Esophagus muscularis mucosa (tissue), 4 donors: ENCODE measurements at regions not wholly inside any gene's neighbourhood (a gene's known extent, or its start where the extent isn't known, plus 50 kb on each side); places are given as distances from the start of the nearest gene placed in this dataset.

Source experiments
- DNase-seq: peaks from one replicate; pipeline ENCODE4 v3.0.0-alpha.2; 2017; ENCODE audit errors: extremely low spot score
- H3K27ac ChIP-seq, 4 donors: fragments of 200-600 bp; sonication (generic); replicated peaks in 1 of 4; 1 replicate in 3 of 4; 2 replicates in 1 of 4; pipeline ENCODE4 v1.5.1; 2016 to 2019; ENCODE audit warnings: mild to moderate bottlenecking in 1 of 4
- H3K27me3 ChIP-seq, 4 donors: fragments of 200-600 bp; sonication (generic); one replicate each; pipeline versions ENCODE4 v1.5.1 to v1.6.0; 2016 to 2019
- H3K36me3 ChIP-seq, 4 donors: fragments of 200-600 bp; sonication (generic); one replicate each; pipeline ENCODE4 v1.5.1; 2016 to 2019
- H3K4me1 ChIP-seq, 4 donors: fragments of 200-600 bp; sonication (generic); one replicate each; pipeline ENCODE4 v1.5.1; 2016 to 2019
- H3K4me3 ChIP-seq, 4 donors: fragments of 200-600 bp; sonication (generic); 1 replicate in 2 of 4; 2 replicates in 2 of 4; pipeline ENCODE4 v1.5.1; 2016 to 2019; ENCODE audit warnings: mild to moderate bottlenecking in 4 of 4, moderate library complexity in 1 of 4
- H3K9me3 ChIP-seq, 4 donors: fragments of 200-600 bp; sonication (generic); 1 replicate in 3 of 4; 2 replicates in 1 of 4; pipeline ENCODE4 v1.5.1; 2016 to 2019
- CTCF ChIP-seq, 3 experiments: fragments of 200-600 bp in 2 of 3; fragments of 450-650 bp in 1 of 3; sonication (generic) in 2 of 3; IDR thresholded peaks; one replicate each; pipeline ENCODE4 v1.5.1; 2017 to 2019; ENCODE audit warnings: antibody characterized with exemption in 3 of 3, mild to moderate bottlenecking in 2 of 3, moderate library complexity in 1 of 3
- EP300 ChIP-seq: sonication (generic); formaldehyde crosslinking; IDR thresholded peaks from one replicate; pipeline ENCODE4 v1.6.1; 2017; ENCODE audit warnings: antibody characterized with exemption
- POLR2A ChIP-seq: fragments of 450-650 bp; IDR thresholded peaks from one replicate; pipeline ENCODE4 v1.6.1; 2017; ENCODE audit warnings: antibody characterized with exemption, moderate library complexity, mild to moderate bottlenecking, low read depth
- POLR2AphosphoS5 ChIP-seq, 2 donors: sonication (generic); formaldehyde crosslinking; IDR thresholded peaks; one replicate each; pipeline ENCODE4 v1.6.1; 2017; ENCODE audit warnings: antibody characterized with exemption in 2 of 2
- WGBS: methylation state at CpG from one replicate; pipeline ENCODE4 v1.1.5; 2018; 5-methylcytosine and 5-hydroxymethylcytosine counted together
- intact Hi-C: fragments of 100-400 bp; cut with DNase I; formaldehyde crosslinking; loops from one replicate; pipeline ENCODE4 v1.15.1; 2023

GRCh38 chr6:54632984-54633565 is 213.5 kb upstream of the FAM83B start:
- WGBS, result 77% methylated on average over 2 of the region's 2 CpGs
- no peaks in the 10 kb centered on the region for H3K4me1 ChIP-seq
- no peak overlapping the region for H3K27ac ChIP-seq
- H3K4me3 ChIP-seq, result no peak overlapping the region
- no peak for DNase-seq
- intact Hi-C loops, result no loop called here
- H3K36me3 ChIP-seq, result no peaks in the 10 kb centered on the region
- H3K9me3 ChIP-seq, result no peaks in the 10 kb centered on the region
- no peak for TF ChIP-seq POLR2AphosphoS5 (IDR thresholded peaks at IDR 0.05)
- no peak for TF ChIP-seq POLR2A
- TF ChIP-seq CTCF (IDR thresholded peaks at IDR 0.05), result no peak
- no peak for TF ChIP-seq EP300
- no peaks in the 10 kb centered on the region for H3K27me3 ChIP-seq

GRCh38 chr6:54633601-54634000 is 213.0 kb upstream of the FAM83B start:
- no peaks in the 10 kb centered on the region for H3K36me3 ChIP-seq
- no peaks in the 10 kb centered on the region for H3K4me1 ChIP-seq
- no peaks in the 10 kb centered on the region for H3K9me3 ChIP-seq
- no peak for DNase-seq
- no peak overlapping the region for H3K27ac ChIP-seq
- H3K27me3 ChIP-seq, result no peaks in the 10 kb centered on the region
- 72% methylated on average over 4 of the region's 4 CpGs for WGBS
- intact Hi-C loops, result no loop called here
- no peak overlapping the region for H3K4me3 ChIP-seq
- no peak for TF ChIP-seq CTCF (IDR thresholded peaks at IDR 0.05)

- H3K27ac ChIP-seq, result no peak overlapping the region
- no peaks in the 10 kb centered on the region for H3K4me1 ChIP-seq
- WGBS, result 74% methylated on average over 1 of the region's 1 CpG
- H3K4me3 ChIP-seq, result no peak overlapping the region
- no peaks in the 10 kb centered on the region for H3K27me3 ChIP-seq
- intact Hi-C loops, result no loop called here
- no peak for DNase-seq
- no peaks in the 10 kb centered on the region for H3K9me3 ChIP-seq
- TF ChIP-seq POLR2A, result no peak
- no peak for TF ChIP-seq EP300
- TF ChIP-seq CTCF (IDR thresholded peaks at IDR 0.05), result no peak
- no peak for TF ChIP-seq POLR2AphosphoS5 (IDR thresholded peaks at IDR 0.05)
- H3K36me3 ChIP-seq, result no peaks in the 10 kb centered on the region
Measured at GRCh38 chr6:54640911-54641310, 205.7 kb upstream of the FAM83B start.

- H3K27me3 ChIP-seq, result no peaks in the 10 kb centered on the region
- H3K9me3 ChIP-seq, result no peaks in the 10 kb centered on the region
- H3K4me3 ChIP-seq, result no peak overlapping the region
- no peaks in the 10 kb centered on the region for H3K36me3 ChIP-seq
- intact Hi-C loops, result no loop called here
- TF ChIP-seq EP300, result no peak
- no peak for TF ChIP-seq CTCF (IDR thresholded peaks at IDR 0.05)
- TF ChIP-seq POLR2A, result no peak
- TF ChIP-seq POLR2AphosphoS5 (IDR thresholded peaks at IDR 0.05), result no peak
- no peak for DNase-seq
- H3K27ac ChIP-seq, result no peak overlapping the region
- H3K4me1 ChIP-seq, result no peaks in the 10 kb centered on the region
- 46% methylated on average over 4 of the region's 4 CpGs for WGBS
Measured at GRCh38 chr6:54646069-54646950, 200.3 kb upstream of the FAM83B start.
